ENCODE measurements at regions not wholly inside any gene's neighbourhood (a gene's known extent, or its start where the extent isn't known, plus 50 kb on each side); places are given as distances from the start of the nearest gene placed in this dataset.

GRCh38 chr3:30553641-30554316 lies 52.6 kb upstream of the TGFBR2 start:
- ChIA-PET POLR2A (ENCODE audit: partially characterized antibody) (no interaction called here), CTCF (ENCODE audit: partially characterized antibody) (no interaction called here)
- no peak overlapping the region for H3K9ac ChIP-seq (replicated peaks in 1 of 4; ENCODE audit: extremely low read depth in 1 of 4, low read depth in 3 of 4, low read length in 3 of 4)
- H2BK15ac ChIP-seq (ENCODE audit: low read length) = no peak overlapping the region
- H3K23me2 ChIP-seq (ENCODE audit: low read depth, low read length) = no peaks in the 10 kb centered on the region
- no peaks in the 10 kb centered on the region for H3K79me2 ChIP-seq (ENCODE audit: control insufficient read depth in 1 of 2, insufficient read depth in 2 of 2, low read length in 2 of 2)
- H3K27ac ChIP-seq (ENCODE audit: low read depth, low read length) = no peak overlapping the region
- no peak overlapping the region for H3K4ac ChIP-seq (replicated peaks; ENCODE audit: insufficient read length, low read depth, low read length)
- no peaks in the 10 kb centered on the region for H3K36me3 ChIP-seq (ENCODE audit: control insufficient read depth in 2 of 4, insufficient read depth in 4 of 4, low read length in 3 of 4)
- FAIRE-seq (no peak), DNase-seq (ENCODE audit: low read depth in 1 of 2, low spot score in 2 of 2) (no peak)
- no peak overlapping the region for H4K8ac ChIP-seq (ENCODE audit: extremely low read depth, insufficient read depth, low read length)
- H2BK120ac ChIP-seq (replicated peaks; ENCODE audit: low read depth, low read length) = no peak overlapping the region
- no peak overlapping the region for H2BK20ac ChIP-seq (ENCODE audit: low read length)
- TF ChIP-seq ZNF274 (IDR thresholded peaks at IDR 0.05; ENCODE audit: borderline replicate concordance, extremely low read depth, low read length) (no peak), GTF2F1 (IDR thresholded peaks at IDR 0.05; ENCODE audit: borderline replicate concordance, low read depth, low read length) (no peak), HDAC2 (IDR thresholded peaks at IDR 0.05; ENCODE audit: borderline replicate concordance in 1 of 2, low read depth in 2 of 2, low read length in 2 of 2) (no peak), ASH2L (IDR thresholded peaks at IDR 0.05; ENCODE audit: low read length) (no peak), EZH2 (IDR thresholded peaks at IDR 0.05; ENCODE audit: low read depth, low read length, severe bottlenecking) (no peak), TAF1 (IDR thresholded peaks at IDR 0.05; ENCODE audit: low read depth, low read length) (no peak)
- no peak overlapping the region for H3K23ac ChIP-seq (ENCODE audit: insufficient read length)
- H3K56ac ChIP-seq (replicated peaks; ENCODE audit: insufficient read length, low read depth, low read length) = no peak overlapping the region
- H2AFZ ChIP-seq (ENCODE audit: low read length) = no peak overlapping the region
- no peaks in the 10 kb centered on the region for H4K20me1 ChIP-seq (replicated peaks in 1 of 2; ENCODE audit: control insufficient read depth in 1 of 2, insufficient read depth in 2 of 2, low read length in 2 of 2)
- H3K14ac ChIP-seq (ENCODE audit: insufficient read length) = no peak overlapping the region
- peaks cover 0 to 22% (median 9%) of the 10 kb centered on the region in 4 experiments; a peak in 5 of 7 replicates for H3K4me1 ChIP-seq (replicated peaks in 1 of 4; ENCODE audit: control insufficient read depth in 3 of 4, insufficient read depth in 4 of 4, low read length in 3 of 4)
- no peak overlapping the region for H3K4me3 ChIP-seq (ENCODE audit: extremely low read depth in 1 of 4, insufficient read depth in 2 of 4, low read depth in 3 of 4, low read length in 4 of 4)
- H3K4me2 ChIP-seq (ENCODE audit: insufficient read depth in 1 of 2, low read depth in 2 of 2, low read length in 2 of 2) = no peak overlapping the region
- no peak overlapping the region for H2AK5ac ChIP-seq (ENCODE audit: low read depth, low read length)
- WGBS, 2 experiments (ENCODE audit: extremely low coverage in 1 of 2, insufficient coverage in 1 of 2, insufficient read length in 1 of 2, insufficient replicate concordance in 2 of 2, low coverage in 1 of 2, low lambda C conversion rate in 2 of 2, missing lambda C conversion rate in 1 of 2) = 95% methylated on average over 4 of the region's 4 CpGs; no CpG with 5 or more reads in 1 of the 2 experiments
- H3K18ac ChIP-seq (ENCODE audit: extremely low read depth, low read length) = no peak overlapping the region
- H2BK12ac ChIP-seq (ENCODE audit: low read depth, low read length) = no peak overlapping the region
- H4K5ac ChIP-seq (ENCODE audit: insufficient read length, low read depth, low read length) = no peak overlapping the region
- no peak overlapping the region for H4K91ac ChIP-seq (replicated peaks; ENCODE audit: insufficient read length, low read length)
- no peak overlapping the region for H2BK5ac ChIP-seq (ENCODE audit: low read depth, low read length)
- no peaks in the 10 kb centered on the region for H3K9me3 ChIP-seq (ENCODE audit: insufficient read depth in 2 of 2, low read depth in 1 of 2, low read length in 1 of 2)
- H3K27me3 ChIP-seq (replicated peaks in 1 of 4; ENCODE audit: control insufficient read depth in 3 of 4, extremely low read depth in 1 of 4, insufficient read depth in 3 of 4, low read length in 3 of 4) = 0 out of 7 replicates have a peak, but pooled peaks cover 0 to 3% (median 0%) of the 10 kb centered on the region in 4 experiments
- H3K79me1 ChIP-seq (ENCODE audit: low read depth, low read length) = no peaks in the 10 kb centered on the region
